Mammary epithelial cell (primary cell): ENCODE measurements at regions not wholly inside any gene's neighbourhood (a gene's known extent, or its start where the extent isn't known, plus 50 kb on each side); places are given as distances from the start of the nearest gene placed in this dataset.

Experiments used
- CTCF ChIP-seq, 2 donors: IDR thresholded peaks in 1 of 2; conservative IDR thresholded peaks in 1 of 2; 2 replicates each; pipeline ENCODE4 v1.5.1; 2011 to 2012; ENCODE audit warnings: inconsistent platforms in 2 of 2, low read length in 2 of 2, mild to moderate bottlenecking in 2 of 2, control low read depth in 1 of 2, low read depth in 1 of 2; ENCODE audit not compliant: insufficient read depth in 1 of 2; ENCODE audit errors: extremely low read depth in 1 of 2
- EZH2 ChIP-seq: IDR thresholded peaks from 2 replicates; pipeline ENCODE4 v1.6.1; 2012; ENCODE audit warnings: low read length, inconsistent platforms, borderline replicate concordance

GRCh38 chr12:32039917-32040575 is 66.6 kb upstream of the BICD1 start:
- TF ChIP-seq CTCF (conservative IDR thresholded peaks at IDR 0.05 in 1 of 2, IDR thresholded peaks at IDR 0.05 in 1 of 2; ENCODE audit: extremely low read depth in 1 of 2, insufficient read depth in 1 of 2, low read depth in 1 of 2, low read length in 2 of 2) (no peak), EZH2 (no peak)
